Left colon (tissue), 2 donors: ENCODE measurements at regions not wholly inside any gene's neighbourhood (a gene's known extent, or its start where the extent isn't known, plus 50 kb on each side); places are given as distances from the start of the nearest gene placed in this dataset.
A peak's percentile ranks its signal among the peaks of the same experiment; 100 is the strongest.

Experiments used
- ATAC-seq: fragments of 200-7000 bp; cut with Tn5 transposase; one replicate; pipeline ENCODE4 v1.9.1; 2020; ENCODE audit warnings: mild to moderate bottlenecking, moderate library complexity
- DNase-seq, 2 donors: peaks; one replicate each; pipeline ENCODE4 v3.0.0-alpha.2; 2020
- intact Hi-C, 2 donors: fragments of 100-400 bp; cut with DNase I in 1 of 2; cut with micrococcal nuclease in 1 of 2; formaldehyde crosslinking; loops; one replicate each; pipeline versions ENCODE4 v1.11.2 to v1.14.0; 2022; cut with DNase I, micrococcal nuclease
- donor health status: DM: no; HTN: no; CAD: no.
- donor health status: DM: yes; HTN: yes; CAD: no.

- ATAC-seq, result no peak
- DNase-seq, result no peak
- intact Hi-C loops, result no loop called here
These were observed 483.8 kb downstream of the TUSC7 start for GRCh38 chr3:117193390-117193789.

GRCh38 chr3:117195034-117195433 is 485.5 kb downstream of the TUSC7 start:
- intact Hi-C loops, result no loop called here
- DNase-seq (no peak), ATAC-seq (no peak)

- DNase-seq (no peak), ATAC-seq (no peak)
- intact Hi-C loops, result no loop called here
These were observed 491.4 kb downstream of the TUSC7 start for GRCh38 chr3:117200962-117201361.

- intact Hi-C loops, result no loop called here
- ATAC-seq (no peak), DNase-seq (no peak)
These were observed 492.6 kb downstream of the TUSC7 start for GRCh38 chr3:117201901-117202774.

GRCh38 chr3:117217355-117217754 is 507.8 kb downstream of the TUSC7 start:
- DNase-seq (no peak), ATAC-seq (no peak)
- intact Hi-C loops, result no loop called here

GRCh38 chr3:117217760-117218316 is 508.3 kb downstream of the TUSC7 start:
- ATAC-seq (no peak), DNase-seq (no peak)
- intact Hi-C loops, result no loop called here

- intact Hi-C loops, result no loop called here
- DNase-seq (no peak), ATAC-seq (no peak)
These were observed 509.1 kb downstream of the TUSC7 start for GRCh38 chr3:117218641-117219048.

- no peak for ATAC-seq
- intact Hi-C loops, result no loop called here
- DNase-seq, result no peak
These were observed 509.7 kb downstream of the TUSC7 start for GRCh38 chr3:117219296-117219695.

GRCh38 chr3:117226932-117227331 is 517.4 kb downstream of the TUSC7 start:
- ATAC-seq, result no peak
- no peak for DNase-seq
- intact Hi-C loops, result no loop called here

GRCh38 chr3:117228466-117228865 is 518.9 kb downstream of the TUSC7 start:
- intact Hi-C loops, result no loop called here
- no peak for ATAC-seq
- no peak for DNase-seq

- ATAC-seq, result no peak
- no peak for DNase-seq
- intact Hi-C loops, result no loop called here
These were observed 521.3 kb downstream of the TUSC7 start for GRCh38 chr3:117230924-117231323.

GRCh38 chr3:117234331-117234730 is 524.8 kb downstream of the TUSC7 start:
- ATAC-seq (no peak), DNase-seq (no peak)
- intact Hi-C loops, result no loop called here

GRCh38 chr3:117235304-117235703 is 525.7 kb downstream of the TUSC7 start:
- no peak for DNase-seq
- intact Hi-C loops, result no loop called here
- ATAC-seq, result no peak

GRCh38 chr3:117238806-117239205 is 529.2 kb downstream of the TUSC7 start:
- ATAC-seq (no peak), DNase-seq (no peak)
- intact Hi-C loops, result no loop called here

GRCh38 chr3:117243657-117244056 is 534.1 kb downstream of the TUSC7 start:
- no peak for ATAC-seq
- no peak for DNase-seq
- intact Hi-C loops, result no loop called here

GRCh38 chr3:117246771-117247555 is 537.4 kb downstream of the TUSC7 start:
- intact Hi-C loops, result no loop called here
- ATAC-seq, result no peak
- no peak for DNase-seq

GRCh38 chr3:117248153-117248552 is 538.6 kb downstream of the TUSC7 start:
- intact Hi-C loops, result no loop called here
- ATAC-seq (no peak), DNase-seq (no peak)

GRCh38 chr3:117252208-117252607 is 542.6 kb downstream of the TUSC7 start:
- ATAC-seq (peak; percentile 84), DNase-seq (no peak)
- intact Hi-C loops, result no loop called here

- DNase-seq, result no peak
- peak; percentile 20 for ATAC-seq
- intact Hi-C loops, result no loop called here
These were observed 543.1 kb downstream of the TUSC7 start for GRCh38 chr3:117252651-117253050.

- ATAC-seq (no peak), DNase-seq (no peak)
- intact Hi-C loops, result no loop called here
These were observed 544.1 kb downstream of the TUSC7 start for GRCh38 chr3:117253636-117254035.
